Kidney (tissue), 13 donors: ENCODE measurements at regions not wholly inside any gene's neighbourhood (a gene's known extent, or its start where the extent isn't known, plus 50 kb on each side); places are given as distances from the start of the nearest gene placed in this dataset.

ENCODE experiments used
- DNase-seq, 5 donors: peaks; one replicate each; pipeline ENCODE4 v3.0.0-alpha.2; 2013 to 2020
- FAIRE-seq: peaks from 2 replicates; lab custom pipeline; 2012; peaks lifted over from hg19 to GRCh38; lab: Jason Lieb, UNC
- H3K27ac ChIP-seq, 2 donors: one replicate each; pipeline ENCODE4 v1.7.0; 2013; ENCODE audit warnings: low read depth in 2 of 2, low read length in 2 of 2, inconsistent platforms in 1 of 2
- H3K27me3 ChIP-seq: one replicate; pipeline ENCODE4 v1.7.1; 2013; ENCODE audit warnings: low read length, inconsistent platforms; ENCODE audit not compliant: control insufficient read depth, insufficient read depth
- H3K36me3 ChIP-seq, 3 donors: one replicate each; pipeline versions ENCODE4 v1.7.0 to v1.7.1; 2013; ENCODE audit warnings: low read length in 3 of 3, control low read depth in 1 of 3, inconsistent platforms in 1 of 3; ENCODE audit not compliant: insufficient read depth in 3 of 3, control insufficient read depth in 2 of 3
- H3K4me1 ChIP-seq, 3 donors: one replicate each; pipeline versions ENCODE4 v1.7.0 to v1.7.1; 2013; ENCODE audit warnings: low read length in 3 of 3, inconsistent platforms in 1 of 3, low read depth in 1 of 3; ENCODE audit not compliant: control insufficient read depth in 2 of 3, insufficient read depth in 2 of 3
- H3K4me3 ChIP-seq, 3 donors: one replicate each; pipeline versions ENCODE4 v1.7.0 to v1.8.1; 2013; ENCODE audit warnings: low read length in 3 of 3, control low read depth in 1 of 3, inconsistent platforms in 1 of 3
- H3K9ac ChIP-seq, 3 donors: one replicate each; pipeline versions ENCODE4 v1.7.0 to v1.7.1; 2013; ENCODE audit warnings: low read length in 3 of 3, control low read depth in 1 of 3, inconsistent platforms in 1 of 3
- H3K9me3 ChIP-seq, 3 donors: one replicate each; pipeline versions ENCODE4 v1.7.0 to v1.7.1; 2013; ENCODE audit warnings: low read length in 3 of 3, control low read depth in 1 of 3, inconsistent platforms in 1 of 3; ENCODE audit not compliant: control insufficient read depth in 2 of 3, insufficient read depth in 1 of 3
- CTCF ChIP-seq: IDR thresholded peaks from 3 replicates; pipeline ENCODE4 v1.5.1; 2012; ENCODE audit warnings: mild to moderate bottlenecking, moderate library complexity, borderline replicate concordance; ENCODE audit not compliant: insufficient read depth; ENCODE audit errors: extremely low read depth
- intact Hi-C: fragments of 100-400 bp; cut with DNase I; formaldehyde crosslinking; loops from one replicate; pipeline ENCODE4 v1.11.1; 2022
- donor health status: control.
- donor health status: control.
- donor health status: control.
- donor health status: control.
- donor health status: control.
- donor health status: DM: yes; HTN: yes; CAD: no.
- donor health status: Normal renal cell carcinoma (clear cell type).

- H3K4me3 ChIP-seq = no peak overlapping the region
- FAIRE-seq (peak; percentile 69), DNase-seq (peak in 1 of 5 donors; percentile 20)
- no peaks in the 10 kb centered on the region for H3K9me3 ChIP-seq
- TF ChIP-seq CTCF = no peak
- peaks cover 0 to 5% (median 0%) of the 10 kb centered on the region in 3 donors for H3K4me1 ChIP-seq
- no peaks in the 10 kb centered on the region for H3K27me3 ChIP-seq
- H3K27ac ChIP-seq = no peak overlapping the region
- no peaks in the 10 kb centered on the region for H3K36me3 ChIP-seq
- H3K9ac ChIP-seq = no peak overlapping the region
- intact Hi-C loops = no loop called here
Observed at GRCh38 chr6:167702241-167702827, 124.4 kb upstream of the AFDN start.

GRCh38 chr6:167703347-167703746 lies 123.4 kb upstream of the AFDN start:
- peak in 1 of 5 donors; percentile 29 for DNase-seq

GRCh38 chr6:167703781-167704180 lies 122.9 kb upstream of the AFDN start:
- intact Hi-C loops = no loop called here
- Histone ChIP-seq H3K27me3 (no peaks in the 10 kb centered on the region), H3K4me3 (no peak overlapping the region), H3K9me3 (no peaks in the 10 kb centered on the region), H3K4me1 (peaks cover 0 to 5% (median 0%) of the 10 kb centered on the region in 3 donors), H3K27ac (no peak overlapping the region), H3K36me3 (no peaks in the 10 kb centered on the region), H3K9ac (no peak overlapping the region)
- TF ChIP-seq CTCF = no peak
- DNase-seq (peak in 1 of 5 donors; percentile 28), FAIRE-seq (no peak)

More at GRCh38 chr6:167703347-167703746, 123.4 kb upstream of the AFDN start:
- H3K9ac ChIP-seq = no peak overlapping the region
- H3K9me3 ChIP-seq = no peaks in the 10 kb centered on the region
- no peak overlapping the region for H3K27ac ChIP-seq
- H3K27me3 ChIP-seq = no peaks in the 10 kb centered on the region
- peaks cover 0 to 5% (median 0%) of the 10 kb centered on the region in 3 donors for H3K4me1 ChIP-seq
- H3K4me3 ChIP-seq = no peak overlapping the region
- TF ChIP-seq CTCF = no peak
- intact Hi-C loops = no loop called here
- no peaks in the 10 kb centered on the region for H3K36me3 ChIP-seq
- FAIRE-seq = no peak
